ENCODE measurements at regions not wholly inside any gene's neighbourhood (a gene's known extent, or its start where the extent isn't known, plus 50 kb on each side); places are given as distances from the start of the nearest gene placed in this dataset.
"Not testable (repeated sequence)": the region's sequence is repeated elsewhere in the genome, so short reads cannot be mapped to it uniquely, and the experiment has no call there.

GRCh38 chr14:44453433-44454171 is 53.5 kb downstream of the FSCB start:
- no peak for DNase-seq (ENCODE audit: low read depth in 2 of 3, low spot score in 1 of 3)

GRCh38 chr14:44450232-44450631 is 56.9 kb downstream of the FSCB start:
- not testable (repeated sequence) for DNase-seq (ENCODE audit: low read depth in 2 of 3, low spot score in 1 of 3)

GRCh38 chr14:44449680-44450079 is 57.4 kb downstream of the FSCB start:
- DNase-seq (ENCODE audit: low read depth in 2 of 3, low spot score in 1 of 3): no peak

GRCh38 chr14:44448951-44449358 is 58.1 kb downstream of the FSCB start:
- no peak for DNase-seq (ENCODE audit: low read depth in 2 of 3, low spot score in 1 of 3)

GRCh38 chr14:44446965-44447364 is 60.1 kb downstream of the FSCB start:
- no peak for DNase-seq (ENCODE audit: low read depth in 2 of 3, low spot score in 1 of 3)

GRCh38 chr14:44444454-44444853 is 62.6 kb downstream of the FSCB start:
- no peak for DNase-seq (ENCODE audit: low read depth in 2 of 3, low spot score in 1 of 3)

- DNase-seq (ENCODE audit: low read depth in 2 of 3, low spot score in 1 of 3): no peak
Measured at GRCh38 chr14:44438936-44439335, 68.1 kb downstream of the FSCB start.

GRCh38 chr14:44438221-44438620 is 68.9 kb downstream of the FSCB start:
- no peak for DNase-seq (ENCODE audit: low read depth in 2 of 3, low spot score in 1 of 3)

- DNase-seq (ENCODE audit: low read depth in 2 of 3, low spot score in 1 of 3): no peak
Measured at GRCh38 chr14:44436458-44436857, 70.6 kb downstream of the FSCB start.

- DNase-seq (ENCODE audit: low read depth in 2 of 3, low spot score in 1 of 3): no peak
Measured at GRCh38 chr14:44428231-44428945, 78.7 kb downstream of the FSCB start.

GRCh38 chr14:44422699-44423098 is 84.4 kb downstream of the FSCB start:
- no peak for DNase-seq (ENCODE audit: low read depth in 2 of 3, low spot score in 1 of 3)

- no peak for DNase-seq (ENCODE audit: low read depth in 2 of 3, low spot score in 1 of 3)
Measured at GRCh38 chr14:44420226-44420625, 86.9 kb downstream of the FSCB start.

GRCh38 chr14:44418856-44419255 is 88.2 kb downstream of the FSCB start:
- no peak for DNase-seq (ENCODE audit: low read depth in 2 of 3, low spot score in 1 of 3)

- no peak for DNase-seq (ENCODE audit: low read depth in 2 of 3, low spot score in 1 of 3)
Measured at GRCh38 chr14:44417809-44418208, 89.3 kb downstream of the FSCB start.

- DNase-seq (ENCODE audit: low read depth in 2 of 3, low spot score in 1 of 3): no peak
Measured at GRCh38 chr14:44414646-44415045, 92.4 kb downstream of the FSCB start.

- no peak for DNase-seq (ENCODE audit: low read depth in 2 of 3, low spot score in 1 of 3)
Measured at GRCh38 chr14:44412858-44413569, 94.1 kb downstream of the FSCB start.

GRCh38 chr14:44405011-44405486 is 102.0 kb downstream of the FSCB start:
- DNase-seq (ENCODE audit: low read depth in 2 of 3, low spot score in 1 of 3): no peak

GRCh38 chr14:44404599-44404998 is 102.5 kb downstream of the FSCB start:
- DNase-seq (ENCODE audit: low read depth in 2 of 3, low spot score in 1 of 3): no peak

- no peak for DNase-seq (ENCODE audit: low read depth in 2 of 3, low spot score in 1 of 3)
Measured at GRCh38 chr14:44404036-44404435, 103.0 kb downstream of the FSCB start.

GRCh38 chr14:44403193-44403592 is 103.9 kb downstream of the FSCB start:
- DNase-seq (ENCODE audit: low read depth in 2 of 3, low spot score in 1 of 3): no peak

GRCh38 chr14:44396226-44396625 is 110.9 kb downstream of the FSCB start:
- DNase-seq (ENCODE audit: low read depth in 2 of 3, low spot score in 1 of 3): no peak

GRCh38 chr14:44392984-44393383 is 114.1 kb downstream of the FSCB start:
- no peak for DNase-seq (ENCODE audit: low read depth in 2 of 3, low spot score in 1 of 3)

All from stimulated activated CD4-positive, alpha-beta T cell treated with anti-CD3 and anti-CD28 coated beads, Interleukin-12 subunit alpha, Interleukin-12 subunit beta, amount 100 ng/mL, for 48 hours (primary cell).